ENCODE measurements at regions not wholly inside any gene's neighbourhood (a gene's known extent, or its start where the extent isn't known, plus 50 kb on each side); places are given as distances from the start of the nearest gene placed in this dataset.

DNA sequence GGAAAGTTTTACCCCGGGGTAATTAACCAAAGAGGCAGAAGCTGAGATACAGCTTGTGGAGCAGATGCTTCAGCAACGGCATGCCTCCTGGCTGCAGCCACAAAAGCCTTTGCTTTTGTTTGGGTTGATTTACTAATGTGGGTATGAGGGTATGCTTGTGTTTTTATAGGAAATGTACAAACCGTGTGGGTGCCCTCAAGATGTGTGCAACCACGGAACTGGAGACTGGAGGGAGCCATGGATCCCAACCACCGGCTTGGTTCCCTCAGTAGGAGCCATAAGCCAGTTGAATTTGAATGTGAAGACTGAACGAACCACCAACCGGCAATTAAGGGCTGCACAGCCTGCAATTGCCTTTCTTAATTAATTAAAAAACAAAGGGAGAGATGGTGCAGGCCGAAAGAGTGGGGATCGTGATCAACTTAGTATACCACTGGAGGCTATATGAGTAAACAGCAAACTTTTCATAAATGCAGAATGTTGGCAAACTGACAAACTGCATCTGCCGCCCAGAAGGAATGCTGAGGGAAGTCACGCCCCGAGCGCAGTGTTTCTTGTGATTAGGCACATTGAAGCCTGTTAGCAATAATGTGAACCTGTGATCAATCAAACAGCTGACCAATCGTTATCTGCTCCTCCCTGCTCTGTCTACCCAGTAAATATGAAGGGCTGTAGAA, 104.1 kb downstream of the DISP1 start:
- Histone ChIP-seq H3K9me1 (ENCODE audit: control insufficient read depth, insufficient read depth, low read length) (no peaks in the 10 kb centered on the region), H2AFZ (ENCODE audit: low read depth, low read length) (no peak overlapping the region), H3K79me2 (ENCODE audit: control insufficient read depth, insufficient read depth, low read length) (no peaks in the 10 kb centered on the region), H3K27ac (ENCODE audit: extremely low read depth, low read depth, low read length) (no peak overlapping the region), H3K4me3 (no peak overlapping the region), H3K27me3 (ENCODE audit: control insufficient read depth in 2 of 2, insufficient read depth in 2 of 2, low read length in 2 of 2) (no peaks in the 10 kb centered on the region), H4K20me1 (replicated peaks; ENCODE audit: control insufficient read depth, insufficient read depth, low read length) (no peaks in the 10 kb centered on the region), H3K4me1 (replicated peaks in 1 of 2; ENCODE audit: control insufficient read depth in 2 of 2, insufficient read depth in 2 of 2, low read length in 2 of 2) (no peaks in the 10 kb centered on the region), H3K9me3 (replicated peaks; ENCODE audit: control insufficient read depth, insufficient read depth, low read depth, low read length) (no peaks in the 10 kb centered on the region), H3K9ac (ENCODE audit: insufficient read depth in 1 of 2, low read depth in 2 of 2, low read length in 2 of 2) (no peak overlapping the region), H3K36me3 (ENCODE audit: control insufficient read depth, insufficient read depth, low read length) (no peaks in the 10 kb centered on the region), H3K4me2 (ENCODE audit: insufficient read depth, low read length) (no peak overlapping the region)
- under 1% methylated on average over 14 of the region's 14 CpGs for WGBS (ENCODE audit: insufficient coverage, low coverage, missing lambda C conversion rate)
- FAIRE-seq (no peak), ATAC-seq (no peak), DNase-seq (ENCODE audit: extremely low read depth in 1 of 4, low spot score in 3 of 4) (no peak)
- in situ Hi-C loops (cut with MboI) (no loop called here), intact Hi-C loops (cut with micrococcal nuclease) (no loop called here)
- POLR2A ChIA-PET, result no interaction called here
- BruUV-seq (replicated peaks), result no TSS peak
- TF ChIP-seq DDX20 (tag; IDR thresholded peaks at IDR 0.05; ENCODE audit: low read depth), result no peak
- CTCF ChIA-PET (ENCODE audit: low intra/inter-chr PET ratio), result no interaction called here

DNA sequence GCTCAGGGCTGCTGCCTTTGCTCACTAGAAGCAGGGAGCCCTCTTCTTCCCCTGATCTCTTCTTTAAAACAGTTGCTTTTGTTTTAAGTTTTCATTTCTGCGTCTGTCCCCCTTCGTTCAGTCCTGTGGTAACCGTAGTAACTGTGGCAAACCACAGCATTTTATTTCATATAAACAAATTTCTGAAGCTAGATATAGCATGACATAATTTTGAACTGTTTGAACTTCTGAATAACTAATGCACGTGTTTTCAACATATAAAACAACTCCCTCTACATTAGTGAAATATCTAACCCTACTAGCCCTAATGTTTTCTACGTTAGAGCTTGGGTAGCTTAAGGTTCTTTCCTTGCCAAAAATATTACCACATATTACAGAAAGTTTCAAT, 104.6 kb downstream of the DISP1 start:
- FAIRE-seq (no peak), DNase-seq (ENCODE audit: extremely low read depth in 1 of 4, low spot score in 3 of 4) (no peak), ATAC-seq (no peak)
- no peaks in the 10 kb centered on the region for H3K27me3 ChIP-seq (ENCODE audit: control insufficient read depth in 2 of 2, insufficient read depth in 2 of 2, low read length in 2 of 2)
- in situ Hi-C loops (cut with MboI), result no loop called here
- ChIA-PET CTCF (ENCODE audit: low intra/inter-chr PET ratio) (no interaction called here), POLR2A (no interaction called here)
- no peak overlapping the region for H3K4me3 ChIP-seq
- TF ChIP-seq ZNF324 (CRISPR knock-in tag; IDR thresholded peaks at IDR 0.05) (no peak), NEUROD1 (IDR thresholded peaks at IDR 0.05; ENCODE audit: borderline replicate concordance, low read depth, low read length, partially characterized antibody) (no peak), RCOR1 (IDR thresholded peaks at IDR 0.05; ENCODE audit: borderline replicate concordance in 1 of 2, low read depth in 2 of 2, low read length in 2 of 2) (no peak), SRSF9 (IDR thresholded peaks at IDR 0.05; ENCODE audit: borderline replicate concordance, low read depth, low read length) (no peak), KLF16 (IDR thresholded peaks at IDR 0.05) (no peak), ELF4 (CRISPR knock-in tag; IDR thresholded peaks at IDR 0.05) (no peak), NR1H2 (CRISPR knock-in tag; IDR thresholded peaks at IDR 0.05) (no peak), PTTG1 (tag; IDR thresholded peaks at IDR 0.05; ENCODE audit: low read depth) (no peak), SMAD3 (CRISPR knock-in tag; conservative IDR thresholded peaks at IDR 0.05) (no peak)
- no peak overlapping the region for H3K27ac ChIP-seq (ENCODE audit: extremely low read depth, low read depth, low read length)
- H3K9me1 ChIP-seq (ENCODE audit: control insufficient read depth, insufficient read depth, low read length), result no peaks in the 10 kb centered on the region
- no peak overlapping the region for H3K4me2 ChIP-seq (ENCODE audit: insufficient read depth, low read length)
- intact Hi-C loops (cut with micrococcal nuclease), result no loop called here
- H3K36me3 ChIP-seq (ENCODE audit: control insufficient read depth, insufficient read depth, low read length), result no peaks in the 10 kb centered on the region
- H4K20me1 ChIP-seq (replicated peaks; ENCODE audit: control insufficient read depth, insufficient read depth, low read length), result no peaks in the 10 kb centered on the region
- H3K4me1 ChIP-seq (replicated peaks in 1 of 2; ENCODE audit: control insufficient read depth in 2 of 2, insufficient read depth in 2 of 2, low read length in 2 of 2), result no peaks in the 10 kb centered on the region
- H2AFZ ChIP-seq (ENCODE audit: low read depth, low read length), result no peak overlapping the region
- no TSS peak for BruUV-seq (replicated peaks)
- no peaks in the 10 kb centered on the region for H3K79me2 ChIP-seq (ENCODE audit: control insufficient read depth, insufficient read depth, low read length)
- H3K9me3 ChIP-seq (replicated peaks; ENCODE audit: control insufficient read depth, insufficient read depth, low read depth, low read length), result no peaks in the 10 kb centered on the region
- 0% methylated on average over 5 of the region's 5 CpGs for whole genome bisulfite sequencing (ENCODE audit: insufficient coverage, low coverage, missing lambda C conversion rate)
- no peak overlapping the region for H3K9ac ChIP-seq (ENCODE audit: insufficient read depth in 1 of 2, low read depth in 2 of 2, low read length in 2 of 2)
